ENCODE measurements at regions not wholly inside any gene's neighbourhood (a gene's known extent, or its start where the extent isn't known, plus 50 kb on each side); places are given as distances from the start of the nearest gene placed in this dataset.

DNA sequence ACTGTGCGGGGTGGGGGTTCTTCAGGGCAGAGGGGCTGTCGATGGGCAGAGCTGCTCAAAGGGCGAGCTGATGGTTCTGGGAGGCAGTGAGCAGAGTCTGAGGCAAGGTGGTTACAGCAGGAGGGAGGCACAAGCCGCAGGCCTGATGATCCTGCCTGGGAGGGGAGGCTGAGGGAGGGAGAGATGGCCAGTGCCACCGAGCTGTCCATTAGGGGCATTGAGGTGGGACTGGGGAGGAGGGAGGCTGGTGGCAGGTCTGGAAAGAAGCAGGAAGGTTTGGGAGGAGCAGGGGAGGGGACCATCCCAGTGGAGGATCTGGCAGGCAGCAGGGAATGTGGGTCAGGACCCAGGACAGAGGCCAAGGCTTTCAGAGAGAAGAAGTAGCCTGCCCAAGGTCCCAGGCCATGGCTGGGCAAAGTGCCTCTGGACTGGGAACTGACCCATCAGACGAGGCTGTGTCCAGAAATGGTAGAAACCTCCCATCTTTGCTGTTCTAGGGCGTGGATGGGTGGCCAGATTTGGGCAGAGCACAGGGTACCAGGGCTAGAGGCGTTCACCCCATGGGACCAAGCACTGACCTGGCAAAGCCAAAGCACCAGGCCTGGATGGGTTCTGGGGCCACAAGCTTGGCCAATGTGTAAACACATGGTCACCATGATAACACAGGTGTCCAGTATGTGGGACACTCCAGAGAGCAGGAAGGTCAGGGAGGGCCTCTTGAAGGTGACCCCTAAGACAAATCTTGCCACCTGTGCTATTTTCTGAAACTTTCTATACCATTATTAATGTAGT lies 55.5 kb downstream of the INHBB start:
- in situ Hi-C loops (cut with MboI; ENCODE audit: low sequenced_read_pairs, unreplicated experiment): no loop called here
- TF ChIP-seq, protein P1, sequence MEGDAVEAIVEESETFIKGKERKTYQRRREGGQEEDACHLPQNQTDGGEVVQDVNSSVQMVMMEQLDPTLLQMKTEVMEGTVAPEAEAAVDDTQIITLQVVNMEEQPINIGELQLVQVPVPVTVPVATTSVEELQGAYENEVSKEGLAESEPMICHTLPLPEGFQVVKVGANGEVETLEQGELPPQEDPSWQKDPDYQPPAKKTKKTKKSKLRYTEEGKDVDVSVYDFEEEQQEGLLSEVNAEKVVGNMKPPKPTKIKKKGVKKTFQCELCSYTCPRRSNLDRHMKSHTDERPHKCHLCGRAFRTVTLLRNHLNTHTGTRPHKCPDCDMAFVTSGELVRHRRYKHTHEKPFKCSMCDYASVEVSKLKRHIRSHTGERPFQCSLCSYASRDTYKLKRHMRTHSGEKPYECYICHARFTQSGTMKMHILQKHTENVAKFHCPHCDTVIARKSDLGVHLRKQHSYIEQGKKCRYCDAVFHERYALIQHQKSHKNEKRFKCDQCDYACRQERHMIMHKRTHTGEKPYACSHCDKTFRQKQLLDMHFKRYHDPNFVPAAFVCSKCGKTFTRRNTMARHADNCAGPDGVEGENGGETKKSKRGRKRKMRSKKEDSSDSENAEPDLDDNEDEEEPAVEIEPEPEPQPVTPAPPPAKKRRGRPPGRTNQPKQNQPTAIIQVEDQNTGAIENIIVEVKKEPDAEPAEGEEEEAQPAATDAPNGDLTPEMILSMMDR (IDR thresholded peaks at IDR 0.05; ENCODE audit: borderline replicate concordance, control extremely low read depth, extremely low read depth, insufficient read depth, missing control alignments): no peak
- DNase-seq (ENCODE audit: low spot score): no peak

DNA sequence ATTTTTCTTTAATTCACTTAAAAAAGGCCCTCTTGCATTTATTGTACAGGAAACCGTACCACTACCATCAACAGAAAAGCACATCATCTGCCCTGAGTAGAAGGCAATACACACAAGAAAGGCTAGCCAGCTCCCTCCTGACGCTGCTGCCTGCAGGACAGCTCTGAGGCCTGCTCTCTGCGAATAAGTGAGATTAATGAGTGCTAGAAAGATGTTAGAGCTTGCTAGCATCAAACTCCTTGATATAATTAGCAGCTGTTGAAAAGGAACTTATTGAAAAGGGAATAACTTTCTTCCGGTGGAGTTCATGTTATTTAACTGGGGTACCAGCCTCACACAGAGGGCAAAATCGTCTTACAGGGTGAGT lies 56.1 kb downstream of the INHBB start:
- no peak for DNase-seq (ENCODE audit: low spot score)
- in situ Hi-C loops (cut with MboI; ENCODE audit: low sequenced_read_pairs, unreplicated experiment): no loop called here
- TF ChIP-seq, protein P1 (IDR thresholded peaks at IDR 0.05; ENCODE audit: borderline replicate concordance, control extremely low read depth, extremely low read depth, insufficient read depth, missing control alignments): no peak

DNA sequence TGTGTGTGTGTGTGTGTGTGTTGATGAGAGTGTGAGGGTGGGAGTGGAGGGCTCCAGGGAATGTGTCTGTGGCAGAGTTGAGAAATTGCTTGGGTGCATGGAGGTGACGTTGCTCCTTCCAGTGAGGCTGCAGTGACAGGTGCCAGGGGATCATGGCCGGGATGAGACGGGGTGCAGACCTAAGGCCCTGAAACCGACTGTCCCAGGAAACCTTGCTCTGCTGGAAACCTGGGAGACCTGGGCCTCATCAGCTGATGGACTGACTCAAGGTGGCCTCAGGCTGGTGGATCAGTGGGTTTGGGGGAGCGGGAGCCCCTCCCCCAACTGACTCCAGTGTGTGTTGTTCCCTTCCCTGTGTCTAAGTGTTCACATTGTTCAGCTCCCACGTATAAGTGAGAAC lies 56.6 kb downstream of the INHBB start:
- TF ChIP-seq, protein P1 (IDR thresholded peaks at IDR 0.05; ENCODE audit: borderline replicate concordance, control extremely low read depth, extremely low read depth, insufficient read depth, missing control alignments): no peak
- in situ Hi-C loops (cut with MboI; ENCODE audit: low sequenced_read_pairs, unreplicated experiment): no loop called here
- DNase-seq (ENCODE audit: low spot score): no peak

DNA sequence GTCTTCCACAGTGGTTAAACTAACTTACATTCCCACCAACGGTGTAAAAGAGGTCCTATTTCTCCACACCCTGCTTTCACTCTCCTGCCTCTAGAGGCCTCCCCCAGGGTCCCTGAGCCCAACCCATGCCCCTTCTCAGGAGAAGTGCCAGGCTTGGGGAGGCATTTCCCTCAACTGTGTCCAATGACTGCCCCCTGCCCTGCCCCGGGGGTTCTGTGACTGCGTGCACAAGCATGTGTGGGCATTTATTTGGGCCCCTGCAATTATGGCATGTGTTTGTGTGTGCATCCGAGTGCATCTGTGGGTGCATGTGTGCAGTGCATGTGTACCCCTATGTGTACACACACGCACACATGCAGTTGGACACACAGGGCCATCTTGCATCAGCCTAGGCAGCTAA lies 57.3 kb downstream of the INHBB start:
- DNase-seq (ENCODE audit: low spot score): no peak
- TF ChIP-seq, protein P1 (IDR thresholded peaks at IDR 0.05; ENCODE audit: borderline replicate concordance, control extremely low read depth, extremely low read depth, insufficient read depth, missing control alignments): no peak
- in situ Hi-C loops (cut with MboI; ENCODE audit: low sequenced_read_pairs, unreplicated experiment): no loop called here

DNA sequence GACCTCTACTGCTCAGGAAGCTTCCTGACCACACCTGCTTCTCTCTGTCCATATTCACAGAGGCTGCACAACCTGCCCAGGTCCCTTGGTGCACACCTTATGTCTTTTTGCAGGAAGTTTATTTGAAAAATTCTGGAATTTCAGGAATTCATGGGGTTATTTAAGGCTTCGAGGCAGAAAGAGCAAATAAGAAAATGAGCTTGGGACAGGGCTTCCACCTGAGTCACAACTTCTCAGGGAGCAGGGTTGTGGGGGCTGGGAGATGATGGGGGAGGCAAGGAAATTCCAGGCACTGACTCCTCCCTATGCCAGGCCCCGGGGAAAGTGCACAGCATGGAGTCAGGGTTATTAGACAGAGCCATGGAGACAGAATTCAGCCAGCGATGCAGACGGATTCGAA lies 57.7 kb downstream of the INHBB start:
- in situ Hi-C loops (cut with MboI; ENCODE audit: low sequenced_read_pairs, unreplicated experiment): no loop called here
- DNase-seq (ENCODE audit: low spot score): no peak
- TF ChIP-seq, protein P1 (IDR thresholded peaks at IDR 0.05; ENCODE audit: borderline replicate concordance, control extremely low read depth, extremely low read depth, insufficient read depth, missing control alignments): no peak

DNA sequence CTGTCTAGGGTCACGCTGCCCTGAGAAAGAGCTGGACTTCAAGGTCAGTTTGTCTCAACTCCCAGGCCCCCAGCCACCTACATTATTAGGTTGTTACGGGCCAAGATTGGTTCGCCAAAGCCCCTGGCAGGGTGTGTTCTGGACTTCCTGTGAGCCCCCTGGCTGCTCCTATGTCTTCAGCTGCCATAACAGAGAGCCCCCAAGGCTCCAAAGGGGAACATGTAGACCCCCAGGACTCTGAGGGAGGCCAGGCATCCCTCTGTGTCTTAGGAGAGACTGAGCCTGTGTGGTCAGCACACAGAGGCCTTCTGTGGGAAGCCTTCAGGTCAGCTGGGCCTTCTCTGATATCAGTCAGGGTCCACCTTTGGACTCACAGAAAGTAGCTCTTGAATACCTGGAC lies 58.3 kb downstream of the INHBB start:
- in situ Hi-C loops (cut with MboI; ENCODE audit: low sequenced_read_pairs, unreplicated experiment): no loop called here
- no peak for DNase-seq (ENCODE audit: low spot score)

More for the DNA sequence above, 58.3 kb downstream of the INHBB start:
- TF ChIP-seq, protein P1 (IDR thresholded peaks at IDR 0.05; ENCODE audit: borderline replicate concordance, control extremely low read depth, extremely low read depth, insufficient read depth, missing control alignments): no peak
